Keratinocyte (primary cell): ENCODE measurements at regions not wholly inside any gene's neighbourhood (a gene's known extent, or its start where the extent isn't known, plus 50 kb on each side); places are given as distances from the start of the nearest gene placed in this dataset.

Source experiments
- DNase-seq: peaks from one replicate; pipeline ENCODE4 v3.0.0-alpha.2; 2011; ENCODE audit warnings: low read depth, missing footprints, low spot score
- FAIRE-seq: peaks from 2 replicates; lab custom pipeline; 2011; peaks lifted over from hg19 to GRCh38; lab: Jason Lieb, UNC
- H2AFZ ChIP-seq: 2 replicates; pipeline ENCODE4 v1.6.0; 2012; ENCODE audit warnings: low read length, control low read depth, inconsistent platforms; ENCODE audit not compliant: control insufficient read depth
- H3K27ac ChIP-seq: 2 replicates; pipeline ENCODE4 v1.5.1; 2011; ENCODE audit warnings: low read length; ENCODE audit not compliant: control insufficient read depth, insufficient read depth
- H3K27me3 ChIP-seq: 3 replicates; pipeline ENCODE4 v1.6.0; 2011; ENCODE audit warnings: low read length; ENCODE audit not compliant: control insufficient read depth, insufficient read depth; ENCODE audit errors: extremely low read depth
- H3K36me3 ChIP-seq, 2 experiments: 2 replicates in 1 of 2; 3 replicates in 1 of 2; pipeline ENCODE4 v1.5.1; 2011; ENCODE audit warnings: low read length in 2 of 2, mild to moderate bottlenecking in 1 of 2; ENCODE audit not compliant: control insufficient read depth in 2 of 2, insufficient read depth in 2 of 2; ENCODE audit errors: extremely low read depth in 1 of 2
- H3K4me1 ChIP-seq: 3 replicates; pipeline ENCODE4 v1.5.1; 2011; ENCODE audit warnings: low read length; ENCODE audit not compliant: control insufficient read depth, insufficient read depth; ENCODE audit errors: extremely low read depth
- H3K4me2 ChIP-seq: 3 replicates; pipeline ENCODE4 v1.6.0; 2011; ENCODE audit warnings: low read depth, low read length; ENCODE audit not compliant: control insufficient read depth, insufficient read depth; ENCODE audit errors: extremely low read depth
- H3K4me3 ChIP-seq, 3 experiments: fragments of 200-600 bp in 1 of 3; sonication (generic) in 1 of 3; 2 replicates in 2 of 3; 3 replicates in 1 of 3; pipeline ENCODE4 v1.5.1; 2011 to 2016; ENCODE audit warnings: low read length in 3 of 3, mild to moderate bottlenecking in 3 of 3, control low read depth in 2 of 3, inconsistent platforms in 1 of 3, low read depth in 1 of 3, mixed read lengths in 1 of 3, mixed run types in 1 of 3, moderate library complexity in 1 of 3; ENCODE audit not compliant: control insufficient read depth in 2 of 3, insufficient read depth in 2 of 3; ENCODE audit errors: extremely low read depth in 1 of 3
- H3K79me2 ChIP-seq: 2 replicates; pipeline ENCODE4 v1.6.0; 2012; ENCODE audit warnings: low read length; ENCODE audit not compliant: control insufficient read depth, insufficient read depth
- H3K9ac ChIP-seq: 3 replicates; pipeline ENCODE4 v1.6.0; 2011; ENCODE audit warnings: low read length; ENCODE audit not compliant: control insufficient read depth, insufficient read depth; ENCODE audit errors: extremely low read depth
- H3K9me1 ChIP-seq: 3 replicates; pipeline ENCODE4 v1.6.0; 2011; ENCODE audit warnings: low read length; ENCODE audit not compliant: control insufficient read depth, insufficient read depth; ENCODE audit errors: extremely low read depth
- H3K9me3 ChIP-seq: 2 replicates; pipeline ENCODE4 v1.5.1; 2012; ENCODE audit warnings: low read depth, low read length; ENCODE audit not compliant: control insufficient read depth
- H4K20me1 ChIP-seq: 3 replicates; pipeline ENCODE4 v1.6.0; 2011; ENCODE audit warnings: low read length; ENCODE audit not compliant: control insufficient read depth, insufficient read depth; ENCODE audit errors: extremely low read depth
- EZH2 ChIP-seq: IDR thresholded peaks from one replicate; pipeline ENCODE4 v1.6.1; 2012; ENCODE audit warnings: inconsistent platforms, mild to moderate bottlenecking, low read length, moderate library complexity
- dilution Hi-C: fragments of 300-500 bp; cut with MboI; formaldehyde crosslinking; loops from one replicate; pipeline ENCODE4 v1.7.0; 2020; ENCODE audit warnings: low sequenced_read_pairs; ENCODE audit not compliant: extremely low pct_ligation_motif_present
- TF ChIP-seq, protein P1 (sequence below), 3 experiments: IDR thresholded peaks in 1 of 3; conservative IDR thresholded peaks in 1 of 3; optimal IDR thresholded peaks in 1 of 3; 2 replicates in 2 of 3; 3 replicates in 1 of 3; pipeline versions ENCODE3 to v1.5.1; 2011; ENCODE audit warnings: low read length in 3 of 3, mild to moderate bottlenecking in 3 of 3, moderate library complexity in 2 of 3, control low read depth in 1 of 3, inconsistent platforms in 1 of 3; ENCODE audit not compliant: insufficient read depth in 2 of 3; ENCODE audit errors: extremely low read depth in 1 of 3

DNA sequence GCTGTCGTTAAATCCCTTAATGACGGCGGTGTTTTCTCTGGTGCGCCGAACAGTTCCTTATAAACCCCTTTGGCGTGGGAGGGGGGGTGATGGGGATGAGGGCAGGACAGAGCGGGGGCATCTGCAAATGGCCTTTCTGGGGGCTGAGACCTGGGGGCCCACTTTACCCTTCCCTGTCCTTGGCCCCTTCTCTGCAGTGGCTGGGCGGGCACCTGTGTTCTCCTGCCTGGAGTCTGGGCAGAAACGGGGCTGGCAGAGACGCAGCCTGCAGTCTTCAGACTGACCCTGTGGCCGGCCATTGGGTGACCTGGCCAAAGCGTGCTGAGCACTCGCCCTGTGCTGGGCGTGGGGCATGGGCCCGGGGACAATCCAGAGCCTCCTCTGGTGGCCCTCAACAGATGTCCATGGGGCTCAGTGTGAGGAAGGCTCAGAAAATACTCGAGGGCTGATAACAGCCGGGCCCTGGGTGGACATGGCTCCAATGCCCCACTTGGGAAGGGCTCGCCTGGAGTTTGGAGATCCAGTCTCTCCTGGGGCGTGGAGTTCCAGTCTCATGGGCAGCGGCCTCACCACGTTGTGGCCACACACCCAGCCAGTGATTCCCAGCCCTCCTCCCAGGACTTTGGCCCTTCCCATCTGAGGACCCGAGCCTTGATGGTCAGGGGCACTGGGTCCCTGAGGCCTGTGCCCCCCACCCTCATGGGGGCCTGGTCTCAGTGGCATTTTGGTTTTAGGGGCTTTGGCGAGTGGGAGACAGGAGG, 50.8 kb upstream of the ACTRT2 start:
- Histone ChIP-seq H3K9me3 (peaks cover 14% of the 10 kb centered on the region), H3K27me3 (no peaks in the 10 kb centered on the region), H3K4me1 (no peaks in the 10 kb centered on the region), H4K20me1 (no peaks in the 10 kb centered on the region), H3K4me2 (no peak overlapping the region), H3K79me2 (no peaks in the 10 kb centered on the region), H3K4me3 (no peak overlapping the region), H3K36me3 (no peaks in the 10 kb centered on the region), H2AFZ (no peak overlapping the region), H3K9ac (no peak overlapping the region), H3K27ac (no peak overlapping the region), H3K9me1 (no peaks in the 10 kb centered on the region)
- no peak for TF ChIP-seq EZH2
- TF ChIP-seq, protein P1, sequence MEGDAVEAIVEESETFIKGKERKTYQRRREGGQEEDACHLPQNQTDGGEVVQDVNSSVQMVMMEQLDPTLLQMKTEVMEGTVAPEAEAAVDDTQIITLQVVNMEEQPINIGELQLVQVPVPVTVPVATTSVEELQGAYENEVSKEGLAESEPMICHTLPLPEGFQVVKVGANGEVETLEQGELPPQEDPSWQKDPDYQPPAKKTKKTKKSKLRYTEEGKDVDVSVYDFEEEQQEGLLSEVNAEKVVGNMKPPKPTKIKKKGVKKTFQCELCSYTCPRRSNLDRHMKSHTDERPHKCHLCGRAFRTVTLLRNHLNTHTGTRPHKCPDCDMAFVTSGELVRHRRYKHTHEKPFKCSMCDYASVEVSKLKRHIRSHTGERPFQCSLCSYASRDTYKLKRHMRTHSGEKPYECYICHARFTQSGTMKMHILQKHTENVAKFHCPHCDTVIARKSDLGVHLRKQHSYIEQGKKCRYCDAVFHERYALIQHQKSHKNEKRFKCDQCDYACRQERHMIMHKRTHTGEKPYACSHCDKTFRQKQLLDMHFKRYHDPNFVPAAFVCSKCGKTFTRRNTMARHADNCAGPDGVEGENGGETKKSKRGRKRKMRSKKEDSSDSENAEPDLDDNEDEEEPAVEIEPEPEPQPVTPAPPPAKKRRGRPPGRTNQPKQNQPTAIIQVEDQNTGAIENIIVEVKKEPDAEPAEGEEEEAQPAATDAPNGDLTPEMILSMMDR (optimal IDR thresholded peaks at IDR 0.05 in 1 of 3, IDR thresholded peaks at IDR 0.05 in 1 of 3, conservative IDR thresholded peaks at IDR 0.05 in 1 of 3; ENCODE audit: extremely low read depth in 1 of 3, insufficient read depth in 2 of 3, low read length in 3 of 3): no peak
- FAIRE-seq (no peak), DNase-seq (no peak)
- dilution Hi-C loops: no loop called here

DNA sequence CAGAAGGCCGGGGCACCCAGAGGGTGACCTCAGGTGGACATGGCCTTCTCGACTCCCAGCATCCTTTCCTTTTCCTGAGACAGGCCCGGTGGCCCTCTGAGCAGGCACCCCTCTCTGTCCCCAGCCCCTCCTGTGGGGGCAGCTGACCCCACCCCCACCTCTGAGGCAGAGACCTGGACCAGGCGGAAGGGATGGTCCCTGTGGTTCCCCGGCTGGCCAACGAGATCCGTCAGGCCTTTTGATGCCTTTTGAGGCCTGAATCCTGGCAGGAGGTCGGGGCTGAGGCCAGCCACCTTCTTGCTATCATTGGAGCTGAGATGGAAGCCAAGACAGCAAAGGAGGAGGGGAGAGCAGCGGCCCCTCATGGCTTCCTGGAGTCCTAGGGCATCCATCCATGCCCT, 50.2 kb upstream of the ACTRT2 start:
- no peak overlapping the region for H2AFZ ChIP-seq
- no peaks in the 10 kb centered on the region for H3K27me3 ChIP-seq
- H3K4me2 ChIP-seq: no peak overlapping the region
- FAIRE-seq: no peak
- dilution Hi-C loops: no loop called here
- DNase-seq: no peak
- no peak overlapping the region for H3K4me3 ChIP-seq
- H3K4me1 ChIP-seq: no peaks in the 10 kb centered on the region
- no peak overlapping the region for H3K9ac ChIP-seq
- H3K36me3 ChIP-seq: no peaks in the 10 kb centered on the region
- TF ChIP-seq, protein P1 (optimal IDR thresholded peaks at IDR 0.05 in 1 of 3, IDR thresholded peaks at IDR 0.05 in 1 of 3, conservative IDR thresholded peaks at IDR 0.05 in 1 of 3; ENCODE audit: extremely low read depth in 1 of 3, insufficient read depth in 2 of 3, low read length in 3 of 3): no peak
- no peak for TF ChIP-seq EZH2
- H3K27ac ChIP-seq: no peak overlapping the region
- peaks cover 14% of the 10 kb centered on the region for H3K9me3 ChIP-seq
- H4K20me1 ChIP-seq: no peaks in the 10 kb centered on the region
- H3K9me1 ChIP-seq: no peaks in the 10 kb centered on the region
- H3K79me2 ChIP-seq: no peaks in the 10 kb centered on the region
